ENCODE measurements at regions not wholly inside any gene's neighbourhood (a gene's known extent, or its start where the extent isn't known, plus 50 kb on each side); places are given as distances from the start of the nearest gene placed in this dataset.

- ChIA-PET CTCF (interaction anchor here (1.4 kb wide), 1 partner anchor 12 kb away, joined by 5 read pairs; no protein-coding TSS in a partner anchor), POLR2A (ENCODE audit: low non-redundant PET) (interaction anchor here (0.6 kb wide), 1 partner anchor 1497 kb away, joined by 3 read pairs; no protein-coding TSS in a partner anchor)
- H3K27ac ChIP-seq: no peak overlapping the region
- no peak for TF ChIP-seq CTCF (conservative IDR thresholded peaks at IDR 0.05; ENCODE audit: low read depth)
- no peak for DNase-seq (ENCODE audit: low spot score)
Observed at GRCh38 chr1:29805122-29805895, 569.0 kb downstream of the PTPRU start.

GRCh38 chr1:29804181-29804899 lies 568.0 kb downstream of the PTPRU start:
- ChIA-PET CTCF (interaction anchor here (0.6 to 1.7 kb wide), 2 partner anchors 11 to 269 kb away, joined by 3 to 8 read pairs; no protein-coding TSS in a partner anchor), POLR2A (ENCODE audit: low non-redundant PET) (interaction anchor here (0.6 kb wide), 1 partner anchor 1498 kb away, joined by 3 read pairs; no protein-coding TSS in a partner anchor)
- TF ChIP-seq CTCF (conservative IDR thresholded peaks at IDR 0.05; ENCODE audit: low read depth): no peak
- DNase-seq (ENCODE audit: low spot score): no peak
- no peak overlapping the region for H3K27ac ChIP-seq

GRCh38 chr1:29803486-29803885 lies 567.2 kb downstream of the PTPRU start:
- ChIA-PET CTCF (interaction anchor here (0.6 to 1.7 kb wide), 2 partner anchors 11 to 452 kb away, joined by 3 to 8 read pairs; no protein-coding TSS in a partner anchor), POLR2A (ENCODE audit: low non-redundant PET) (no interaction called here)
- no peak overlapping the region for H3K27ac ChIP-seq
- DNase-seq (ENCODE audit: low spot score): no peak
- no peak for TF ChIP-seq CTCF (conservative IDR thresholded peaks at IDR 0.05; ENCODE audit: low read depth)

- no peak for TF ChIP-seq CTCF (conservative IDR thresholded peaks at IDR 0.05; ENCODE audit: low read depth)
- CTCF ChIA-PET: interaction anchor here (1.7 kb wide), 1 partner anchor 9 kb away, joined by 8 read pairs; no protein-coding TSS in a partner anchor
- no peak overlapping the region for H3K27ac ChIP-seq
- POLR2A ChIA-PET (ENCODE audit: low non-redundant PET): no interaction called here
- DNase-seq (ENCODE audit: low spot score): no peak
Observed at GRCh38 chr1:29802181-29803068, 566.1 kb downstream of the PTPRU start.

- no peak overlapping the region for H3K27ac ChIP-seq
- DNase-seq (ENCODE audit: low spot score): no peak
- ChIA-PET POLR2A (ENCODE audit: low non-redundant PET) (no interaction called here), CTCF (no interaction called here)
- TF ChIP-seq CTCF (conservative IDR thresholded peaks at IDR 0.05; ENCODE audit: low read depth): no peak
Observed at GRCh38 chr1:29801561-29801973, 565.2 kb downstream of the PTPRU start.

GRCh38 chr1:29801003-29801402 lies 564.7 kb downstream of the PTPRU start:
- TF ChIP-seq CTCF (conservative IDR thresholded peaks at IDR 0.05; ENCODE audit: low read depth): no peak
- CTCF ChIA-PET: no interaction called here
- POLR2A ChIA-PET (ENCODE audit: low non-redundant PET): no interaction called here
- no peak for DNase-seq (ENCODE audit: low spot score)
- H3K27ac ChIP-seq: no peak overlapping the region

Measured in RWPE1 (cell line).